Panc1 (cell line): ENCODE measurements at regions not wholly inside any gene's neighbourhood (a gene's known extent, or its start where the extent isn't known, plus 50 kb on each side); places are given as distances from the start of the nearest gene placed in this dataset.

Experiments
- ATAC-seq: fragments of 200-7000 bp; cut with Tn5 transposase; 2 replicates; pipeline ENCODE4 v1.9.1; 2020; ENCODE audit warnings: mild to moderate bottlenecking, moderate library complexity
- BruUV-seq: library from RNA; stranded (reverse); fragments of 400-500 nt; replicated peaks from 2 replicates; lab custom pipeline; 2021; lab: Mats Ljungman, UMichigan
- CTCF ChIA-PET: fragments of 300-600 bp; sonication (Branson Sonifier 250); formaldehyde crosslinking; loops from one replicate; lab custom pipeline; 2022; ENCODE audit warnings: antibody characterized with exemption; lab: Charles Lee
- POLR2A ChIA-PET: fragments of 300-600 bp; sonication (Branson Sonifier 250); formaldehyde crosslinking; loops from one replicate; lab custom pipeline; 2022; ENCODE audit warnings: antibody characterized with exemption; lab: Charles Lee
- DNase-seq: peaks from one replicate; pipeline ENCODE4 v3.0.0-alpha.2; 2010; ENCODE audit warnings: low read depth, low spot score
- H3K27ac ChIP-seq: 2 replicates; pipeline ENCODE4 v1.5.1; 2011; ENCODE audit warnings: mild to moderate bottlenecking, low read length, inconsistent platforms
- H3K27me3 ChIP-seq: fragments of 200-500 bp; sonication (Bioruptor generic); 2 replicates; pipeline ENCODE4 v1.6.0; 2014; ENCODE audit warnings: low read length, inconsistent platforms; ENCODE audit not compliant: control insufficient read depth, insufficient read depth
- H3K36me3 ChIP-seq: fragments of 200-500 bp; sonication (Bioruptor generic); 2 replicates; pipeline ENCODE4 v1.5.1; 2014; ENCODE audit warnings: inconsistent platforms, mild to moderate bottlenecking, low read length, moderate library complexity; ENCODE audit not compliant: control insufficient read depth, insufficient read depth
- H3K4me1 ChIP-seq: 2 replicates; pipeline ENCODE4 v1.5.1; 2011; ENCODE audit warnings: inconsistent platforms, mild to moderate bottlenecking, low read length, moderate library complexity; ENCODE audit not compliant: control insufficient read depth, insufficient read depth
- H3K4me3 ChIP-seq, 2 experiments: 2 replicates each; pipeline ENCODE4 v1.5.1; 2011 to 2012; ENCODE audit warnings: low read depth in 2 of 2, low read length in 2 of 2, mild to moderate bottlenecking in 2 of 2, inconsistent platforms in 1 of 2, moderate library complexity in 1 of 2
- H3K9me3 ChIP-seq: fragments of 200-500 bp; sonication (Bioruptor generic); 2 replicates; pipeline ENCODE4 v1.5.1; 2014; ENCODE audit warnings: low read depth, mild to moderate bottlenecking, inconsistent platforms, low read length, moderate library complexity; ENCODE audit not compliant: control insufficient read depth, insufficient read depth
- CTCF ChIP-seq: fragments of 450-650 bp; IDR thresholded peaks from 2 replicates; pipeline ENCODE4 v1.5.1; 2017; ENCODE audit warnings: mild to moderate bottlenecking
- POLR2AphosphoS5 ChIP-seq: IDR thresholded peaks from 2 replicates; pipeline ENCODE4 v1.6.1; 2012; ENCODE audit warnings: mild to moderate bottlenecking, low read depth, low read length, moderate library complexity
- SIN3A ChIP-seq: IDR thresholded peaks from 2 replicates; pipeline ENCODE4 v1.6.1; 2012; ENCODE audit warnings: low read depth, mild to moderate bottlenecking, low read length, moderate library complexity, borderline replicate concordance; ENCODE audit not compliant: insufficient read depth
- TCF7L2 ChIP-seq: IDR thresholded peaks from 2 replicates; pipeline ENCODE4 v1.6.1; 2011; ENCODE audit warnings: mild to moderate bottlenecking, low read depth, low read length, inconsistent platforms
- in situ Hi-C: cut with HindIII; loops from 2 replicates; pipeline ENCODE4 v1.10.0; 2016; ENCODE audit warnings: low sequenced_read_pairs, low pct_unique_long_range_greater_than_20kb
- intact Hi-C: fragments of 100-400 bp; cut with micrococcal nuclease; formaldehyde crosslinking; loops from one replicate; pipeline ENCODE4 v1.10.0; 2022; ENCODE audit not compliant: unreplicated experiment
- TF ChIP-seq, protein P1 (sequence below), 2 experiments: IDR thresholded peaks; 2 replicates each; pipeline ENCODE4 v1.6.1; 2011 to 2012; ENCODE audit warnings: low read depth in 2 of 2, control low read depth in 1 of 2, low read length in 1 of 2, mild to moderate bottlenecking in 1 of 2, moderate library complexity in 1 of 2; ENCODE audit not compliant: insufficient read depth in 1 of 2

GRCh38 chr7:118944271-118944670 lies 719.8 kb downstream of the ANKRD7 start:
- H3K36me3 ChIP-seq = no peaks in the 10 kb centered on the region
- no peak for ATAC-seq
- intact Hi-C loops (no loop called here), in situ Hi-C loops (no loop called here)
- ChIA-PET POLR2A (no interaction called here), CTCF (no interaction called here)
- no TSS peak for BruUV-seq
- no peaks in the 10 kb centered on the region for H3K9me3 ChIP-seq
- H3K27me3 ChIP-seq = no peaks in the 10 kb centered on the region
- H3K27ac ChIP-seq = no peak overlapping the region
- H3K4me3 ChIP-seq = no peak overlapping the region
- H3K4me1 ChIP-seq = no peaks in the 10 kb centered on the region
- TF ChIP-seq TCF7L2 = no peak
- no peak for TF ChIP-seq CTCF
- no peak for TF ChIP-seq POLR2AphosphoS5
- no peak for TF ChIP-seq SIN3A
- TF ChIP-seq, protein P1, sequence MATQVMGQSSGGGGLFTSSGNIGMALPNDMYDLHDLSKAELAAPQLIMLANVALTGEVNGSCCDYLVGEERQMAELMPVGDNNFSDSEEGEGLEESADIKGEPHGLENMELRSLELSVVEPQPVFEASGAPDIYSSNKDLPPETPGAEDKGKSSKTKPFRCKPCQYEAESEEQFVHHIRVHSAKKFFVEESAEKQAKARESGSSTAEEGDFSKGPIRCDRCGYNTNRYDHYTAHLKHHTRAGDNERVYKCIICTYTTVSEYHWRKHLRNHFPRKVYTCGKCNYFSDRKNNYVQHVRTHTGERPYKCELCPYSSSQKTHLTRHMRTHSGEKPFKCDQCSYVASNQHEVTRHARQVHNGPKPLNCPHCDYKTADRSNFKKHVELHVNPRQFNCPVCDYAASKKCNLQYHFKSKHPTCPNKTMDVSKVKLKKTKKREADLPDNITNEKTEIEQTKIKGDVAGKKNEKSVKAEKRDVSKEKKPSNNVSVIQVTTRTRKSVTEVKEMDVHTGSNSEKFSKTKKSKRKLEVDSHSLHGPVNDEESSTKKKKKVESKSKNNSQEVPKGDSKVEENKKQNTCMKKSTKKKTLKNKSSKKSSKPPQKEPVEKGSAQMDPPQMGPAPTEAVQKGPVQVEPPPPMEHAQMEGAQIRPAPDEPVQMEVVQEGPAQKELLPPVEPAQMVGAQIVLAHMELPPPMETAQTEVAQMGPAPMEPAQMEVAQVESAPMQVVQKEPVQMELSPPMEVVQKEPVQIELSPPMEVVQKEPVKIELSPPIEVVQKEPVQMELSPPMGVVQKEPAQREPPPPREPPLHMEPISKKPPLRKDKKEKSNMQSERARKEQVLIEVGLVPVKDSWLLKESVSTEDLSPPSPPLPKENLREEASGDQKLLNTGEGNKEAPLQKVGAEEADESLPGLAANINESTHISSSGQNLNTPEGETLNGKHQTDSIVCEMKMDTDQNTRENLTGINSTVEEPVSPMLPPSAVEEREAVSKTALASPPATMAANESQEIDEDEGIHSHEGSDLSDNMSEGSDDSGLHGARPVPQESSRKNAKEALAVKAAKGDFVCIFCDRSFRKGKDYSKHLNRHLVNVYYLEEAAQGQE (IDR thresholded peaks at IDR 0.05; ENCODE audit: insufficient read depth in 1 of 2, low read depth in 2 of 2, low read length in 1 of 2) = no peak
- no peak for DNase-seq

- CTCF ChIA-PET = no interaction called here
- DNase-seq (no peak), ATAC-seq (no peak)
- no TSS peak for BruUV-seq
- Histone ChIP-seq H3K36me3 (no peaks in the 10 kb centered on the region), H3K4me1 (no peaks in the 10 kb centered on the region), H3K4me3 (no peak overlapping the region), H3K27me3 (no peaks in the 10 kb centered on the region), H3K9me3 (no peaks in the 10 kb centered on the region), H3K27ac (no peak overlapping the region)
- TF ChIP-seq, protein P1 (IDR thresholded peaks at IDR 0.05; ENCODE audit: insufficient read depth in 1 of 2, low read depth in 2 of 2, low read length in 1 of 2) = no peak
- no peak for TF ChIP-seq SIN3A
- no peak for TF ChIP-seq TCF7L2
- TF ChIP-seq POLR2AphosphoS5 = no peak
- TF ChIP-seq CTCF = no peak
- POLR2A ChIA-PET = no interaction called here
- in situ Hi-C loops = no loop called here
- intact Hi-C loops = no loop called here
Observed at GRCh38 chr7:118945911-118946682, 721.6 kb downstream of the ANKRD7 start.
